Liver (tissue), 3 donors: ENCODE measurements at regions not wholly inside any gene's neighbourhood (a gene's known extent, or its start where the extent isn't known, plus 50 kb on each side); places are given as distances from the start of the nearest gene placed in this dataset.

Source experiments
- ATF3 ChIP-seq: IDR thresholded peaks from 2 replicates; pipeline ENCODE4 v1.6.1; 2016; ENCODE audit warnings: antibody characterized with exemption
- CTCF ChIP-seq: fragments of 150-350 bp; IDR thresholded peaks from 2 replicates; pipeline ENCODE4 v1.5.1; 2017; ENCODE audit warnings: improper control_type of control experiment, low read depth, low read length; ENCODE audit not compliant: missing input control
- EGR1 ChIP-seq, 2 donors: IDR thresholded peaks; 2 replicates each; pipeline ENCODE4 v1.6.1; 2016 to 2018; ENCODE audit warnings: antibody characterized with exemption in 2 of 2, low read depth in 2 of 2
- FOXA1 ChIP-seq: IDR thresholded peaks from 2 replicates; pipeline ENCODE4 v1.6.1; 2016; ENCODE audit warnings: antibody characterized with exemption
- FOXA2 ChIP-seq: IDR thresholded peaks from 2 replicates; pipeline ENCODE4 v1.6.1; 2016; ENCODE audit warnings: antibody characterized with exemption
- GABPA ChIP-seq, 2 donors: IDR thresholded peaks in 1 of 2; conservative IDR thresholded peaks in 1 of 2; 2 replicates each; pipeline ENCODE4 v1.6.1; 2016; ENCODE audit warnings: antibody characterized with exemption in 2 of 2, mild to moderate bottlenecking in 1 of 2, moderate library complexity in 1 of 2
- JUND ChIP-seq, 2 donors: IDR thresholded peaks; 2 replicates each; pipeline ENCODE4 v1.6.1; 2016; ENCODE audit warnings: antibody characterized with exemption in 2 of 2
- MAX ChIP-seq: IDR thresholded peaks from 2 replicates; pipeline ENCODE4 v1.6.1; 2016; ENCODE audit warnings: antibody characterized with exemption
- RAD21 ChIP-seq, 2 donors: IDR thresholded peaks; 2 replicates each; pipeline ENCODE4 v1.6.1; 2016; ENCODE audit warnings: antibody characterized with exemption in 2 of 2, mild to moderate bottlenecking in 2 of 2
- REST ChIP-seq: IDR thresholded peaks from 2 replicates; pipeline ENCODE4 v1.6.1; 2016; ENCODE audit warnings: antibody characterized with exemption, mild to moderate bottlenecking
- TAF1 ChIP-seq: conservative IDR thresholded peaks from 2 replicates; pipeline ENCODE4 v1.6.1; 2016; ENCODE audit warnings: antibody characterized with exemption, mild to moderate bottlenecking
- YY1 ChIP-seq: IDR thresholded peaks from 2 replicates; pipeline ENCODE4 v1.6.1; 2016; ENCODE audit warnings: antibody characterized with exemption, mild to moderate bottlenecking
- donor health status: healthy.
- donor health status: healthy.

- no peak for TF ChIP-seq FOXA2
- TF ChIP-seq CTCF: no peak
- TF ChIP-seq RAD21 (IDR thresholded peaks at IDR 0.05): no peak
- no peak for TF ChIP-seq TAF1
- no peak for TF ChIP-seq MAX
- TF ChIP-seq EGR1 (IDR thresholded peaks at IDR 0.05; ENCODE audit: low read depth in 2 of 2): no peak
- no peak for TF ChIP-seq JUND (IDR thresholded peaks at IDR 0.05)
- no peak for TF ChIP-seq YY1
- TF ChIP-seq ATF3: no peak
- no peak for TF ChIP-seq GABPA (IDR thresholded peaks at IDR 0.05 in 1 of 2, conservative IDR thresholded peaks at IDR 0.05 in 1 of 2)
- TF ChIP-seq REST: no peak
- TF ChIP-seq FOXA1: no peak
These were observed 512.4 kb upstream of the CHD1 start for GRCh38 chr5:99441235-99441634.
